ENCODE measurements at regions not wholly inside any gene's neighbourhood (a gene's known extent, or its start where the extent isn't known, plus 50 kb on each side); places are given as distances from the start of the nearest gene placed in this dataset.
"Not testable (repeated sequence)": the region's sequence is repeated elsewhere in the genome, so short reads cannot be mapped to it uniquely, and the experiment has no call there.

DNA sequence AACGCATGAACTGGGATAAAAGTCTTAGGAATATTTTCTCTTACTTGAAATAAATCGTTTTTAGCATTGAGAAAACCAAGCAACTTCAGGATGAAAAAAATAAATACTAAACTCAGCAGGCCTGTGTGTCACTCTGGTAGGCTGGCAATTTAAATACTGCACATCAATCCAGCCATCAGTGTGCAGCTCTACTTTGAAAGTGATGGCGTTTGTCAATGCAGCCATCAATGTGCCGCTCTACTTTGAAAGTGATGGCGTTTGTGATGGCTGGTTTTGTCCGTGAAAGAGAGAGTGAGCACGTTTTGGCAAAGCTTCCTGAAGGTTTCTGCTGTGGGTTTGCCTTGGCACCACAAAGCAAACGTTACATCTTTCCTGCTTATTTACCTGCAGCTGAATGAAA lies 543.5 kb upstream of the SALL3 start:
- TF ChIP-seq, protein P1, sequence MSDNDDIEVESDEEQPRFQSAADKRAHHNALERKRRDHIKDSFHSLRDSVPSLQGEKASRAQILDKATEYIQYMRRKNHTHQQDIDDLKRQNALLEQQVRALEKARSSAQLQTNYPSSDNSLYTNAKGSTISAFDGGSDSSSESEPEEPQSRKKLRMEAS (IDR thresholded peaks at IDR 0.05; ENCODE audit: low read depth, low read length): no peak
- TF ChIP-seq MYC (IDR thresholded peaks at IDR 0.05; ENCODE audit: low read depth, low read length): no peak
- no peak for TF ChIP-seq CTCF (IDR thresholded peaks at IDR 0.05; ENCODE audit: low read depth, low read length)
- TF ChIP-seq POLR2A (IDR thresholded peaks at IDR 0.05; ENCODE audit: extremely low read depth, insufficient read length): no peak

GRCh38 chr18:78438235-78438634 lies 541.4 kb upstream of the SALL3 start:
- not testable (repeated sequence) for DNase-seq (ENCODE audit: low read depth); H3K4me3 ChIP-seq (ENCODE audit: low read depth, low read length)

More for the DNA sequence above, 543.5 kb upstream of the SALL3 start:
- DNase-seq (ENCODE audit: low read depth): no peak
- H3K4me3 ChIP-seq (ENCODE audit: low read depth, low read length): no peak overlapping the region

GRCh38 chr18:78445880-78446279 lies 533.7 kb upstream of the SALL3 start:
- no peak for TF ChIP-seq CTCF (IDR thresholded peaks at IDR 0.05; ENCODE audit: low read depth, low read length)
- no peak for TF ChIP-seq POLR2A (IDR thresholded peaks at IDR 0.05; ENCODE audit: extremely low read depth, insufficient read length)
- no peak for TF ChIP-seq MYC (IDR thresholded peaks at IDR 0.05; ENCODE audit: low read depth, low read length)
- TF ChIP-seq, protein P1 (IDR thresholded peaks at IDR 0.05; ENCODE audit: low read depth, low read length): no peak
- DNase-seq (ENCODE audit: low read depth): no peak
- H3K4me3 ChIP-seq (ENCODE audit: low read depth, low read length): no peak overlapping the region

- no peak for TF ChIP-seq MYC (IDR thresholded peaks at IDR 0.05; ENCODE audit: low read depth, low read length)
- TF ChIP-seq, protein P1 (IDR thresholded peaks at IDR 0.05; ENCODE audit: low read depth, low read length): no peak
- no peak for TF ChIP-seq CTCF (IDR thresholded peaks at IDR 0.05; ENCODE audit: low read depth, low read length)
- no peak for TF ChIP-seq POLR2A (IDR thresholded peaks at IDR 0.05; ENCODE audit: extremely low read depth, insufficient read length)
- H3K4me3 ChIP-seq (ENCODE audit: low read depth, low read length): no peak overlapping the region
- DNase-seq (ENCODE audit: low read depth): no peak
Measured at GRCh38 chr18:78447211-78447610, 532.4 kb upstream of the SALL3 start.

- no peak for TF ChIP-seq CTCF (IDR thresholded peaks at IDR 0.05; ENCODE audit: low read depth, low read length)
- no peak for DNase-seq (ENCODE audit: low read depth)
- no peak overlapping the region for H3K4me3 ChIP-seq (ENCODE audit: low read depth, low read length)
Measured at GRCh38 chr18:78448106-78448505, 531.5 kb upstream of the SALL3 start.

GRCh38 chr18:78448591-78448990 lies 531.0 kb upstream of the SALL3 start:
- no peak overlapping the region for H3K4me3 ChIP-seq (ENCODE audit: low read depth, low read length)
- no peak for DNase-seq (ENCODE audit: low read depth)
- TF ChIP-seq MYC (IDR thresholded peaks at IDR 0.05; ENCODE audit: low read depth, low read length) (no peak), CTCF (IDR thresholded peaks at IDR 0.05; ENCODE audit: low read depth, low read length) (no peak), POLR2A (IDR thresholded peaks at IDR 0.05; ENCODE audit: extremely low read depth, insufficient read length) (no peak)
- TF ChIP-seq, protein P1 (IDR thresholded peaks at IDR 0.05; ENCODE audit: low read depth, low read length): no peak
